ES-I3 (cell line): ENCODE measurements at regions not wholly inside any gene's neighbourhood (a gene's known extent, or its start where the extent isn't known, plus 50 kb on each side); places are given as distances from the start of the nearest gene placed in this dataset.

Experiments
- H3K36me3 ChIP-seq: 2 replicates; pipeline ENCODE4 v1.6.1; 2013; ENCODE audit warnings: mild to moderate bottlenecking, low read length, control low read depth, moderate library complexity; ENCODE audit not compliant: insufficient read depth
- H3K4me1 ChIP-seq: 2 replicates; pipeline ENCODE4 v1.6.1; 2013; ENCODE audit warnings: mild to moderate bottlenecking, control low read depth, low read length; ENCODE audit not compliant: insufficient read depth
- H3K9ac ChIP-seq: 2 replicates; pipeline ENCODE4 v1.6.1; 2013; ENCODE audit warnings: low read depth, mild to moderate bottlenecking, low read length, moderate library complexity
- H3K9me3 ChIP-seq: 2 replicates; pipeline ENCODE4 v1.6.1; 2013; ENCODE audit warnings: mild to moderate bottlenecking, low read length, moderate library complexity; ENCODE audit not compliant: control insufficient read depth, insufficient read depth

DNA sequence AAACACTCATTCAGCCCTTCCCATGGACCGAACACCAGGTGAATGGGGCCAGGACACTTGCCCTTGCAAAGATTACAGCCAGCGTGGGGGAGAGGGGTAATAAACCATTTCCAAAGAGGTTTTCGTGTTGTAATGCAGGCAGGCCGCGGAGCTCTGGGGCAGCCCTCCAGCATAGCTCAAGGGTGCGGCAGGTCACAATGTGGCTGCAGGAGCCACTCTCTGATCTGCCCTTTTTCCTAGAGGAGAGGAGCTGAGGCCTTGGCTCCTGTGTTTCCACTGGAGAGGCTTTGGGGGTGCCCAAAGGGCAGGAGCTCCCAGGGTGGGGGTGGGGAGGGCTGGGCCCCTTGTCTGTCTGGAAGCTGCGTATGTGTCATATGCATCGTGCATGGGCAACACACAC, 134.2 kb upstream of the NECTIN1 start:
- Histone ChIP-seq H3K4me1 (peaks cover 2% of the 10 kb centered on the region; the same call in 1 of the 2 replicates), H3K9ac (no peak overlapping the region), H3K36me3 (no peaks in the 10 kb centered on the region), H3K9me3 (no peaks in the 10 kb centered on the region; the same call in 1 of the 2 replicates)

DNA sequence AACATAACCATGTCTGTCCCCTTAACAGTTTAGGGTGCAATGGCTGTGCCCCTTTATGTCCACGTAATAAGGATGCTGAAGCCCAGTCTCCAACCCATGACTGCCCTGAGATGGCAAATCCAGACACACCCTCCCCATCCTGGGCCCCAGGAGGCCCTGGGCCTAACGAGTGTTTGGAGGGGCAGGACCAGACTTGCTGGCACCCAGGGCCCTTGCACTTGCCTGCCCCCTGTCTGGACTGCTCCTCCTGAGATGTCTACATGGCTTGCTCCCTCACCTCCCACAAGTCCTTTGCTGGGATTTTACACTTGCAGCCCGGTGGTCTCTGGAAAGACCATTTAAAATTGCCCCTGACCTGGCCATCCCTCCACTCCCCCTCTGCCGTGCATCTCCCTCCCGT, 132.2 kb upstream of the NECTIN1 start:
- Histone ChIP-seq H3K9ac (no peak overlapping the region), H3K9me3 (no peaks in the 10 kb centered on the region; the same call in 1 of the 2 replicates), H3K36me3 (no peaks in the 10 kb centered on the region), H3K4me1 (no peaks in the 10 kb centered on the region)

DNA sequence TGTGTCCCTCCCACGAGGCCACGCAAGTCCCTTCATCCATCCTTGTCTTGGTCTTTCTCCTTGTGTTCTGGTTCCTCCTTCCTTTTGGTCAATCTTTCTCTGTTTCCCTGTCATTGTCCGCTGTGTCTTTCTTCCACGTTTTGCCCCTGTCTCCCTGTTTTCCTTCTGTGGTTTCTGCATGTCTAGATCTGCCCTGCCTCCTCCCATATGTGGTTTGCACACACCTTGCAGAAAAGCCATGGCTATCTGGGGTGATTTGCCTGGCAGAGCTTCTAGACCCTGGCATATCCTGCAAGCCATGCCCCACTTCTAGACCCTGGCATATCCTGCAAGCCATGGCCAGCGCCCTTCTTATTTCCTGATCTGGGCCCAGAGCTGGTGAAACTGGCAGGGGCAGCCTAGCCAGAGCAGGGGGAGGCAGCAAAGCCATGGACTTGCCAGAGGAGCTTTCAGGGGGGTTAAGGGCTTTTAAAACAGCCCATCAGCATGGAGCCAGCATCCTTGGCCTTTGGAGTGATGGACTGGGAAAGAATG, 131.6 kb upstream of the NECTIN1 start:
- Histone ChIP-seq H3K4me1 (no peaks in the 10 kb centered on the region), H3K9me3 (no peaks in the 10 kb centered on the region; the same call in 1 of the 2 replicates), H3K36me3 (no peaks in the 10 kb centered on the region), H3K9ac (no peak overlapping the region)

- Histone ChIP-seq H3K4me1 (no peaks in the 10 kb centered on the region), H3K36me3 (no peaks in the 10 kb centered on the region), H3K9me3 (no peaks in the 10 kb centered on the region; the same call in 1 of the 2 replicates), H3K9ac (no peak overlapping the region)
Observed at GRCh38 chr11:119859684-119860083, 130.7 kb upstream of the NECTIN1 start.

DNA sequence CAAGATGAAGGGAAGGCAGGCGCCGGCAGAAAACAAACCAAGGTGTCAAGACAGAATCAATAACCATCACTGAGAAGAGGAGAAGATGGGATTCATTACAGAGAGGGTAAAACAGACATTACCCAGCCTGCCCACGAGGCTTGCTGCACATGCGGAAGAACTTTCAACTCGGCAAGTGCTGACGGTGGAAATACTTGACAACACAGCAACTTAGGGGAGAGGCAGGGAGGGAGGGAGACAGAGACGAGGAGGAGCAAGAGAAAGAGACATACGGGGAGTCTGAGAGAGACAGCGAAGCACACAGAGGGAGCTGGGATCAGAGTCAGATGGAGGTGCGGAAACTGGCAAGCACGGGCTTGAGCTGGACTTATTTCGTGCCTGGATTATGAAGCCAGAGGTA, 129.3 kb upstream of the NECTIN1 start:
- no peaks in the 10 kb centered on the region for H3K36me3 ChIP-seq
- no peak overlapping the region for H3K9ac ChIP-seq
- H3K4me1 ChIP-seq = no peaks in the 10 kb centered on the region
- no peaks in the 10 kb centered on the region; the same call in 1 of the 2 replicates for H3K9me3 ChIP-seq

- Histone ChIP-seq H3K9me3 (no peaks in the 10 kb centered on the region), H3K9ac (no peak overlapping the region), H3K4me1 (no peaks in the 10 kb centered on the region), H3K36me3 (no peaks in the 10 kb centered on the region)
Observed at GRCh38 chr11:119856681-119857485, 127.9 kb upstream of the NECTIN1 start.

DNA sequence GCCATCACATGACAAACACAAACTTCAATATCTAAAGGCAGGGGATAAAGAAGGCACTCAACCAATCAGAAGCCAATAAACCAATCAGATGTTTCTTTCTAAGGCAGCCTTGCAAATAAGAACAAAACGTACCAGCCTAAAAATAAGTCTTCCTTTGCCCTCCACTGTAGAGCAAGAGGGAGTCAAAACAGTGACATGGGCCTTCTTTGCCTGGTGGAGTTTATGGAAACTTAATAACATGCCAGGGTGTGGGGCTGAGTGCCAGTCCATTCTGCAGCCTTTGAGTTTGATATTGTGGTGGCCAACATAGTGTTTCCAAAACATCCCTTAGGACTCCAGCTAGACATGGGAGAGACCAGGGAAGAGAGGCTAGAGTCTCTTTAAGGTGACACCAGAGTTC, 126.1 kb upstream of the NECTIN1 start:
- Histone ChIP-seq H3K36me3 (no peaks in the 10 kb centered on the region), H3K9me3 (no peaks in the 10 kb centered on the region), H3K9ac (no peak overlapping the region), H3K4me1 (no peaks in the 10 kb centered on the region)

DNA sequence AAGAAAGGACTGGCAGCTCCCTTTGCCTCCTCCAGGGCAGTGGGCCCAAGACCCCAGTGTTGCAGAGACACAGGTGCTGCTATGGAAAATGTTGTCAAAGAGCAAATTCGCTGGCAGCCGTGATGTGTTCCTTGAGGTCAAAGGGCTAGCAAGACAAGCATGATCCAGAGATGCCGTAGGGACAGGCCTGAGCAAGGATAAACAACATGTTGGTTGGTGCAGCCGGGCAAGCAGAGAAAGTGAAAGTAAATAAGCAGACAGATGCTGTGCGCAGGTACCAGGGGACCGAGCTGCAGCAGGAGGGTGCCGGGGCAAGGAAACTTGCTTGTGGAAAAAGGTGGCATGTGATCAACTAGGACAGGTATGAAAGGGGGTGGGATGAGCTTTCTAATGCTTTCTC, 125.5 kb upstream of the NECTIN1 start:
- Histone ChIP-seq H3K9ac (no peak overlapping the region), H3K4me1 (no peaks in the 10 kb centered on the region), H3K9me3 (no peaks in the 10 kb centered on the region), H3K36me3 (no peaks in the 10 kb centered on the region)

DNA sequence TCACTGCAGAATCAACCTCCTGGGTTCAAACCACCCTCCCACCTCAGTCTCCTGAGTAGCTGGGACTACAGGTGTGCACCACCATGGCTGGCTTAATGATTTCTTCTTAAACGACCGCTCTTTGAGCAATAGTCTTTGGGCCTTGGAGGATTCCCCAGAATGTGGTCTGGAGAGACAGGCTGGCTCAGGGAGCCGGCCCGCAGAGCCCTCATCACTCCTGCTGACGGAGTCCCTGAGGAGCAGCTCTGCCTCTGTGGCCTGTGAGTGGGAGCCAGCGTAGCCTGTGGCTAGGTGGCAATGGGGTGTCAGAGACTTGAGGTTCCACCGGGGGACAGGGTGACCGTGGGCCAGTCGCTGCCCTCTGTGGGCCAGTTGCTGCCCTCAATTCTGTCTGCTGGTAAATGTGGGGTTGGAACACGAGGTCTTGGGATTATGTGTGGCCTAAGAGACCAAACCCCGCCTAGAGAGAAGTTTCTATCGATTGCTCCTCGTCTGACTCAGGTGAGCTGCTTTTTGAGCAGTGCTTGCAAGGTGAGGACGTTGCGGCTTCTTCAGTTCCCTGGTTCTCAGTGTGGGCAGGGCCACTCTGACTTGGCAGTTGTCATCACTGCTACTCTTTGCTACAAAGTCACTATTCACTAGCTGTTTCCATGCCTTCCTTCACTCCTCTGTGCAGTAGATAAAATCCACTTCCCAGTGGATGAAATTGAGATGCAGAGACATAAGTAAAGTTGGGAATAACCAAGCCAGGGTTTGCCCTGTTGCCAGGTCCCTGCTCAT, 124.8 kb upstream of the NECTIN1 start:
- Histone ChIP-seq H3K9me3 (no peaks in the 10 kb centered on the region), H3K9ac (no peak overlapping the region), H3K36me3 (no peaks in the 10 kb centered on the region), H3K4me1 (no peaks in the 10 kb centered on the region)

DNA sequence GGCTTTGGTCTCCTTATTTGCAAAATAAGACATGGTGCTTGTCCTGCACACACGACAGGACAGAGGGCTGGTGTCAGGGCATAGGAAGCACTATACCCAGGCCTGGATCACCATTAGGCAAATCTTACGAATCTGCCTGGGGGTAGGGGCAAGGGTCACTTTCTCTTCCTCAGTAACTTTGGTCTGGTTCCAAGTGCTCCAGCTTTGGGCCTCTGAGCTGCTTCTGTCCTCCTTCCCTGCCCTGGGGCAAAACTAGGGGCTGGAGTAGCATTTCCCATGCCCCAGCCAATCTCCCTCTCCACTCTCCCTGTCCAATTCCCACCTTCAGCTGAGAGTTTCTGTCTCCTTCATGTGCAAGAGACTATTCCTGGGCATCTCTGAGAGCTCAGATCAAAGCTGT, 123.7 kb upstream of the NECTIN1 start:
- Histone ChIP-seq H3K9me3 (no peaks in the 10 kb centered on the region), H3K4me1 (no peaks in the 10 kb centered on the region), H3K36me3 (no peaks in the 10 kb centered on the region)

GRCh38 chr11:119850822-119851409, 121.9 kb upstream of the NECTIN1 start:
- Histone ChIP-seq H3K9ac (no peak overlapping the region), H3K4me1 (no peaks in the 10 kb centered on the region), H3K9me3 (no peaks in the 10 kb centered on the region), H3K36me3 (no peaks in the 10 kb centered on the region)

More for the DNA sequence above, 123.7 kb upstream of the NECTIN1 start:
- no peak overlapping the region for H3K9ac ChIP-seq

GRCh38 chr11:119849872-119850271, 120.9 kb upstream of the NECTIN1 start:
- peaks cover 1% of the 10 kb centered on the region; the same call in 1 of the 2 replicates for H3K4me1 ChIP-seq
- no peak overlapping the region for H3K9ac ChIP-seq
- no peaks in the 10 kb centered on the region for H3K36me3 ChIP-seq
- no peaks in the 10 kb centered on the region for H3K9me3 ChIP-seq

DNA sequence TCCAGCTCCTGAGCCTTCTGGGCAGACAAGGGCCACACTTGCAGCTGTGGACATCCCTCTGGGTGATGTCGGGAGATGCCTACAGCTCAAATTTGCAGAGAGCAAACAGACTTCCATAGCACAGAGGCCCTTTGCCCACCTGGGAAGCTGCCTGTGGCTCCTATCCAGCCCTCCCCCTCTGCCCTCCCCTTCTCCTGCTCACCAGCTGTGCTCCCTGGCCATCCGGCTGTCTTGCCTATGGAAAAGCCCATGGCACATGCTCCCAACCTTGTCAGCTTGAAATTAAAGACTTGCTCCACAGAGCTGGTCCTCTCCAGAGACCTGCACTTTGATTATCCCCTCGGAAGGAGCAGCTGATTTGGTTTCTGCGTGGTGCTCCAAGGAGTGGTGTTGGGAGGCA, 118.9 kb upstream of the NECTIN1 start:
- Histone ChIP-seq H3K9ac (no peak overlapping the region), H3K4me1 (peaks cover 4% of the 10 kb centered on the region; the same call in 1 of the 2 replicates), H3K9me3 (no peaks in the 10 kb centered on the region), H3K36me3 (no peaks in the 10 kb centered on the region)

DNA sequence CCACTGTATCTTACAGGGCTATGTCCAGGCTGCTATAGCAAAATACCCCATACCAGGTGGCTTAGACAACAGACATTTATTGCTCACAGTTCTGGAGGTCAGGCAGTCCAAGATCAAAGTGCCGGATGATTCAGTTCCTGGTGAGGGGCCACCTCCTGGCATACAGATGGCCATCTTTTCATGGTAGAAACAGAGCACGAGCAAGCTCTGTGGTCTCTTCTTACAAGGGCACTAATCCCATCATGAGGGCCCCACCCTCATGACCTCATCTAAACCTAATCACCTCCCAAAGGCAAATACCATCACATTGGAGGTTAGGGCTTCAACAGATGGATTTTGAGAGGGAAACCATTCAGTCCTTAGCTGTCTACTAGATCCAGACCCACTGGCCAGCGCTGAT, 117.4 kb upstream of the NECTIN1 start:
- Histone ChIP-seq H3K9me3 (no peaks in the 10 kb centered on the region), H3K9ac (no peak overlapping the region), H3K4me1 (peaks cover 4% of the 10 kb centered on the region; the same call in 1 of the 2 replicates), H3K36me3 (no peaks in the 10 kb centered on the region)
